ENCODE measurements at regions not wholly inside any gene's neighbourhood (a gene's known extent, or its start where the extent isn't known, plus 50 kb on each side); places are given as distances from the start of the nearest gene placed in this dataset.

DNA sequence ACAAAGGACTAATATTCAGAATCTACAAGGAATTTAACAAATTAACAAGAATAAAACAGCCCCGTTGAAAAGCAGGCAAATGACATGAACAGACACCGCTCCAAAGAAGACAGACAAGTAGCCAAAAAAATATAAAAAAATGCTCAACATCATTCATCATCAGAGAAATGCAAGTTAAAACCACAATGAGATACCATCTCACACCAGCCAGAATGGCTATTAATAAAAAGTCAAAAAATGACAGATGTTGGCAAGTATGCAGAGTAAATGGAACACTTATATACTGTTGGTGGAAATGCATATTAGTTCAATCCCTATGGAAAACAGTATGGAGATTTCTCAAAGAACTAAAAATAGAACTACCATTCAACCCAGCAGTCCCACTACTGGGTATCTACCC is 302.7 kb upstream of the RGMB start:
- TF ChIP-seq EZH2 (IDR thresholded peaks at IDR 0.05; ENCODE audit: insufficient read depth, low read length), result no peak
- TF ChIP-seq, protein P1, sequence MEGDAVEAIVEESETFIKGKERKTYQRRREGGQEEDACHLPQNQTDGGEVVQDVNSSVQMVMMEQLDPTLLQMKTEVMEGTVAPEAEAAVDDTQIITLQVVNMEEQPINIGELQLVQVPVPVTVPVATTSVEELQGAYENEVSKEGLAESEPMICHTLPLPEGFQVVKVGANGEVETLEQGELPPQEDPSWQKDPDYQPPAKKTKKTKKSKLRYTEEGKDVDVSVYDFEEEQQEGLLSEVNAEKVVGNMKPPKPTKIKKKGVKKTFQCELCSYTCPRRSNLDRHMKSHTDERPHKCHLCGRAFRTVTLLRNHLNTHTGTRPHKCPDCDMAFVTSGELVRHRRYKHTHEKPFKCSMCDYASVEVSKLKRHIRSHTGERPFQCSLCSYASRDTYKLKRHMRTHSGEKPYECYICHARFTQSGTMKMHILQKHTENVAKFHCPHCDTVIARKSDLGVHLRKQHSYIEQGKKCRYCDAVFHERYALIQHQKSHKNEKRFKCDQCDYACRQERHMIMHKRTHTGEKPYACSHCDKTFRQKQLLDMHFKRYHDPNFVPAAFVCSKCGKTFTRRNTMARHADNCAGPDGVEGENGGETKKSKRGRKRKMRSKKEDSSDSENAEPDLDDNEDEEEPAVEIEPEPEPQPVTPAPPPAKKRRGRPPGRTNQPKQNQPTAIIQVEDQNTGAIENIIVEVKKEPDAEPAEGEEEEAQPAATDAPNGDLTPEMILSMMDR (IDR thresholded peaks at IDR 0.05; ENCODE audit: insufficient read depth, low read depth, low read length), result no peak
- DNase-seq (ENCODE audit: low read depth), result peak; percentile 6

DNA sequence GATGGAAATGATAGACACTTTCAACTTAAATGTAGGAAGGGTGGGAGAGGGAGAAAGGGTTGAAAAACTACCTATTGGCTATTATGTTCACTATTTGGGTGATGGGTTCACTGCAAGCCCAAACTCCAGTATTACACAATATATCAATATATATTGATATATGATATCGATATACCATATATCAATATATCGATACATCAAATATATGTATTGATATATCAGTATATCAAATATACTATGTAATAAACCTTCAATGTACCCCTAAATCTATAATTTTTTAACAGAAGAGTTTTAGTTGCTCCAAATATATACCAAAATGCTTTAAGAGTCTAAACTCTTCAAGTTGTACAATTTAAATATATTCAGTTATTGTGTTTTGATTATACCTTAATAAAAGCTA is 302.0 kb upstream of the RGMB start:
- DNase-seq (ENCODE audit: low read depth) (no peak), FAIRE-seq (no peak)
- Histone ChIP-seq H2AFZ (ENCODE audit: low read depth, low read length) (no peak overlapping the region), H3K27me3 (ENCODE audit: insufficient read depth, low read length) (no peaks in the 10 kb centered on the region), H3K4me2 (ENCODE audit: low read length) (no peak overlapping the region), H3K36me3 (ENCODE audit: insufficient read depth, low read length) (no peaks in the 10 kb centered on the region), H3K79me2 (ENCODE audit: insufficient read depth, low read length) (no peaks in the 10 kb centered on the region), H3K9me3 (ENCODE audit: insufficient read depth, low read depth, low read length) (no peaks in the 10 kb centered on the region), H3K9ac (ENCODE audit: low read length) (no peak overlapping the region), H3K4me1 (ENCODE audit: insufficient read depth, low read length) (peaks cover 7% of the 10 kb centered on the region), H4K20me1 (ENCODE audit: insufficient read depth, low read length) (no peaks in the 10 kb centered on the region), H3K4me3 (ENCODE audit: insufficient read depth, low read depth, low read length) (no peak overlapping the region), H3K27ac (ENCODE audit: low read depth, low read length) (no peak overlapping the region)
- TF ChIP-seq EZH2 (IDR thresholded peaks at IDR 0.05; ENCODE audit: insufficient read depth, low read length), result no peak
- TF ChIP-seq, protein P1 (IDR thresholded peaks at IDR 0.05; ENCODE audit: insufficient read depth, low read depth, low read length), result no peak
- Mint-ChIP-seq H3K27me3 (ENCODE audit: low read depth, unreplicated experiment) (no peaks in the 10 kb centered on the region), H3K4me1 (ENCODE audit: low read depth, unreplicated experiment) (peaks cover 13% of the 10 kb centered on the region), H3K27ac (ENCODE audit: unreplicated experiment) (no peak overlapping the region), H3K9me3 (ENCODE audit: unreplicated experiment) (no peaks in the 10 kb centered on the region), H3K4me3 (ENCODE audit: unreplicated experiment) (no peak overlapping the region), H3K36me3 (ENCODE audit: low read depth, unreplicated experiment) (peaks cover 2% of the 10 kb centered on the region)

More for the DNA sequence above, 302.7 kb upstream of the RGMB start:
- Histone ChIP-seq H3K4me1 (ENCODE audit: insufficient read depth, low read length) (peaks cover 7% of the 10 kb centered on the region), H3K9ac (ENCODE audit: low read length) (no peak overlapping the region), H3K36me3 (ENCODE audit: insufficient read depth, low read length) (no peaks in the 10 kb centered on the region), H3K27ac (ENCODE audit: low read depth, low read length) (no peak overlapping the region), H3K4me2 (ENCODE audit: low read length) (no peak overlapping the region), H4K20me1 (ENCODE audit: insufficient read depth, low read length) (no peaks in the 10 kb centered on the region), H3K79me2 (ENCODE audit: insufficient read depth, low read length) (no peaks in the 10 kb centered on the region), H3K4me3 (ENCODE audit: insufficient read depth, low read depth, low read length) (no peak overlapping the region), H3K27me3 (ENCODE audit: insufficient read depth, low read length) (no peaks in the 10 kb centered on the region), H3K9me3 (ENCODE audit: insufficient read depth, low read depth, low read length) (no peaks in the 10 kb centered on the region), H2AFZ (ENCODE audit: low read depth, low read length) (no peak overlapping the region)
- Mint-ChIP-seq H3K4me1 (ENCODE audit: low read depth, unreplicated experiment) (peaks cover 13% of the 10 kb centered on the region), H3K27ac (ENCODE audit: unreplicated experiment) (no peak overlapping the region), H3K36me3 (ENCODE audit: low read depth, unreplicated experiment) (peaks cover 2% of the 10 kb centered on the region), H3K9me3 (ENCODE audit: unreplicated experiment) (no peaks in the 10 kb centered on the region), H3K27me3 (ENCODE audit: low read depth, unreplicated experiment) (no peaks in the 10 kb centered on the region), H3K4me3 (ENCODE audit: unreplicated experiment) (no peak overlapping the region)
- FAIRE-seq, result no peak

DNA sequence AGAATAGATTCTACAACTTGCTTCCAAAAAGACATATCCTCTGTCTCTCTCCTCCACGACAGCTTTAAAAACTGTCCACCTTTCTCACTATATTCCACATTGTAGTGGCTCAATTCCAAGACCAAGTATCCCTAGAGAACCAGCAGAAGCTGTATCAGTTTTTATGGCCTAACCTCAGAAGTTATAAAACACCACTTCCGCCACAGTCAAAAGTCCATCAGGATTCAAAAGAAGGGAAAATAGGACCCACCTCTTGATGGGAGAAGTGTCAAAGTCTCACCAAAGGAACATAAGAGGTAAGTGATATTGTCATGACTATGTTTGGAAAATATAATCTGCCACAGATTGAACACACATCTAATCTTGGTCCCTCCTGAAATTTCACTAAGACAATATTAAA is 299.2 kb upstream of the RGMB start:
- Mint-ChIP-seq H3K4me1 (ENCODE audit: low read depth, unreplicated experiment) (peaks cover 5% of the 10 kb centered on the region), H3K27me3 (ENCODE audit: low read depth, unreplicated experiment) (no peaks in the 10 kb centered on the region), H3K4me3 (ENCODE audit: unreplicated experiment) (no peak overlapping the region), H3K9me3 (ENCODE audit: unreplicated experiment) (no peaks in the 10 kb centered on the region), H3K27ac (ENCODE audit: unreplicated experiment) (no peak overlapping the region), H3K36me3 (ENCODE audit: low read depth, unreplicated experiment) (no peaks in the 10 kb centered on the region)
- Histone ChIP-seq H4K20me1 (ENCODE audit: insufficient read depth, low read length) (no peaks in the 10 kb centered on the region), H3K79me2 (ENCODE audit: insufficient read depth, low read length) (no peaks in the 10 kb centered on the region), H2AFZ (ENCODE audit: low read depth, low read length) (no peak overlapping the region), H3K4me1 (ENCODE audit: insufficient read depth, low read length) (no peaks in the 10 kb centered on the region), H3K36me3 (ENCODE audit: insufficient read depth, low read length) (no peaks in the 10 kb centered on the region), H3K4me3 (ENCODE audit: insufficient read depth, low read depth, low read length) (no peak overlapping the region), H3K27me3 (ENCODE audit: insufficient read depth, low read length) (no peaks in the 10 kb centered on the region), H3K9me3 (ENCODE audit: insufficient read depth, low read depth, low read length) (no peaks in the 10 kb centered on the region), H3K27ac (ENCODE audit: low read depth, low read length) (no peak overlapping the region), H3K9ac (ENCODE audit: low read length) (no peak overlapping the region), H3K4me2 (ENCODE audit: low read length) (no peak overlapping the region)
- no peak for TF ChIP-seq EZH2 (IDR thresholded peaks at IDR 0.05; ENCODE audit: insufficient read depth, low read length)
- TF ChIP-seq, protein P1 (IDR thresholded peaks at IDR 0.05; ENCODE audit: insufficient read depth, low read depth, low read length), result no peak
- no peak for DNase-seq (ENCODE audit: low read depth)
- FAIRE-seq, result no peak
